GM12873 (cell line): ENCODE measurements at regions not wholly inside any gene's neighbourhood (a gene's known extent, or its start where the extent isn't known, plus 50 kb on each side); places are given as distances from the start of the nearest gene placed in this dataset.

Source experiments
- TF ChIP-seq, protein P1 (sequence below): IDR thresholded peaks from 2 replicates; pipeline ENCODE4 v1.5.1; 2012; ENCODE audit warnings: low read depth, mild to moderate bottlenecking, moderate library complexity, low read length, control low read depth; ENCODE audit not compliant: insufficient read depth; ENCODE audit errors: missing control alignments

DNA sequence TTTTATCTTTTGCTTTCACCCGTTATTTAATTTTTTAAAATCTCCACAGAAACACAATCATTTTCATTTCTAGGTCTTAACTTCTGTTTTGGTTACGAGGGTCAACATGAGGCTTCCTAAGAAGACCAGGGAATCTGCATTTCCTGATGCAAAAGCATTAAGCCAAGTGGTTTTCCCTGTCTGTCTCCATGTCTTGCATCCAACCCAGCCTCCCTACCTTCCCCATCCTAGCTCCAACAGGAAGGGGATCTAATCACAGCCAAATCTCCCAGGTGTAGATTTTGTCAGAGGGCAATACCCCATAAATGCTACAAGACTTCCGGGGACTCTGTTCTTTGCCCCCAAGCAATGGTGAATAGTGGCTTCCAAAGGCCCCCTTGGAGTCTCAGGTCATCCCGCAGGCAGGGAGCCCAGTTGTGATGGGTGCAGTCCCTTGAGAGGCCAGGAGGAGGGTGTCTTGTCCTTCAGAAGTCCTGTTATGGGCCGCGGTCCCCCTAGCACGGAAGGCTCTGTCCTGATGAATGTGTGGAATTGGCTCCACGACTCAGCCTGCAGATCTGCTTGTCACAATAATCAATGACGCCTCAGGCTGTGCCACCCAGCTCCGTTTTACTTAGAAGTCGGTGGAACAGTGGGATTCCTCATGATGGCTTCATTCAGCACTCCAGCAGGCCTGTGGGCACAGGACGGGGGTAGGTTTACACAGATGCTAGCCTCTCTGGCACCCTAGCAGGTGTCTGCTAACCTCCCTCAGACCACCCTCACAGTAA lies 141.1 kb downstream of the RGS9 start:
- TF ChIP-seq, protein P1, sequence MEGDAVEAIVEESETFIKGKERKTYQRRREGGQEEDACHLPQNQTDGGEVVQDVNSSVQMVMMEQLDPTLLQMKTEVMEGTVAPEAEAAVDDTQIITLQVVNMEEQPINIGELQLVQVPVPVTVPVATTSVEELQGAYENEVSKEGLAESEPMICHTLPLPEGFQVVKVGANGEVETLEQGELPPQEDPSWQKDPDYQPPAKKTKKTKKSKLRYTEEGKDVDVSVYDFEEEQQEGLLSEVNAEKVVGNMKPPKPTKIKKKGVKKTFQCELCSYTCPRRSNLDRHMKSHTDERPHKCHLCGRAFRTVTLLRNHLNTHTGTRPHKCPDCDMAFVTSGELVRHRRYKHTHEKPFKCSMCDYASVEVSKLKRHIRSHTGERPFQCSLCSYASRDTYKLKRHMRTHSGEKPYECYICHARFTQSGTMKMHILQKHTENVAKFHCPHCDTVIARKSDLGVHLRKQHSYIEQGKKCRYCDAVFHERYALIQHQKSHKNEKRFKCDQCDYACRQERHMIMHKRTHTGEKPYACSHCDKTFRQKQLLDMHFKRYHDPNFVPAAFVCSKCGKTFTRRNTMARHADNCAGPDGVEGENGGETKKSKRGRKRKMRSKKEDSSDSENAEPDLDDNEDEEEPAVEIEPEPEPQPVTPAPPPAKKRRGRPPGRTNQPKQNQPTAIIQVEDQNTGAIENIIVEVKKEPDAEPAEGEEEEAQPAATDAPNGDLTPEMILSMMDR = peak; percentile 57

DNA sequence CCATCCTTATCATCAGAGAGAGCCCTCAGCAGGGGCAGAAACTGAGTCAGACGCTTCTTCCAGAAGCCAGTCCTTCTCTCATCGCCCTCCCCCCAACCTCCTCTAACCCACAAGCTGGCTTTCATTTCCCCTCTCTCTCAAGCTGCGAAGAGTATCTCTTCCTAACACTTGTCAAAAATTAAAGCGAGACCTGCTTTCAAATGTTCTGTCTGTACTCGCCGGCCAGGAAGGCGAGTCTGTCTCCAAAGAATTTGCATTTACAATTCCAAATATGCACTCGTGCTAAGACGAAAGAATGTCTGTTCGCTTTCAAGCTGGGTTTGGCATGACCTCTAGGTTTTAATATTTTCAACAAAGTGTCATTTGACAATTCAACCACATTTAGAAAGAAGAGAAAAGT lies 140.4 kb downstream of the RGS9 start:
- TF ChIP-seq, protein P1 = no peak
